ENCODE measurements at regions not wholly inside any gene's neighbourhood (a gene's known extent, or its start where the extent isn't known, plus 50 kb on each side); places are given as distances from the start of the nearest gene placed in this dataset.
"Not testable (repeated sequence)": the region's sequence is repeated elsewhere in the genome, so short reads cannot be mapped to it uniquely, and the experiment has no call there.

- DNase-seq (no peak), ATAC-seq (no peak)
- intact Hi-C loops (cut with DNase I): loop anchor here in 1 of 2 donors (1.0 to 10.0 kb wide), 3 partner anchors 111 to 666 kb away; no protein-coding TSS in a partner anchor
Measured at GRCh38 chr6:134823710-134824034, 126.2 kb downstream of the ALDH8A1 start.

- peak; percentile 78 to 90 for ATAC-seq
- DNase-seq: peak; percentile 47
Measured at GRCh38 chr6:134822920-134823709, 126.8 kb downstream of the ALDH8A1 start.

GRCh38 chr6:134821928-134822864, 127.7 kb downstream of the ALDH8A1 start:
- intact Hi-C loops (cut with DNase I): loop anchor here in 1 of 2 donors (5.0 to 10.0 kb wide), 2 partner anchors 113 to 665 kb away; no protein-coding TSS in a partner anchor
- ATAC-seq (no peak), DNase-seq (no peak)

More at GRCh38 chr6:134822920-134823709, 126.8 kb downstream of the ALDH8A1 start:
- intact Hi-C loops (cut with DNase I): loop anchor here in 1 of 2 donors (1.0 to 10.0 kb wide), 3 partner anchors 112 to 666 kb away; no protein-coding TSS in a partner anchor

GRCh38 chr6:134821397-134821796, 128.5 kb downstream of the ALDH8A1 start:
- intact Hi-C loops (cut with DNase I): loop anchor here in 1 of 2 donors (5.0 to 10.0 kb wide), 2 partner anchors 113 to 664 kb away; no protein-coding TSS in a partner anchor
- DNase-seq (no peak), ATAC-seq (no peak)

- no peak for DNase-seq
- ATAC-seq: no peak
- intact Hi-C loops (cut with DNase I): loop anchor here in 1 of 2 donors (5.0 to 10.0 kb wide), 2 partner anchors 115 to 663 kb away; no protein-coding TSS in a partner anchor
Measured at GRCh38 chr6:134819863-134820800, 129.8 kb downstream of the ALDH8A1 start.

GRCh38 chr6:134819236-134819635, 130.7 kb downstream of the ALDH8A1 start:
- intact Hi-C loops (cut with DNase I): no loop called here
- ATAC-seq (no peak), DNase-seq (no peak)

- DNase-seq: no peak
- intact Hi-C loops (cut with DNase I): no loop called here
- ATAC-seq: no peak
Measured at GRCh38 chr6:134817448-134817847, 132.5 kb downstream of the ALDH8A1 start.

GRCh38 chr6:134816780-134817179, 133.1 kb downstream of the ALDH8A1 start:
- ATAC-seq (no peak), DNase-seq (no peak)
- intact Hi-C loops (cut with DNase I): no loop called here

- DNase-seq (no peak), ATAC-seq (no peak)
- intact Hi-C loops (cut with DNase I): no loop called here
Measured at GRCh38 chr6:134816300-134816699, 133.6 kb downstream of the ALDH8A1 start.

- intact Hi-C loops (cut with DNase I): no loop called here
- DNase-seq: no peak
- ATAC-seq: no peak
Measured at GRCh38 chr6:134814076-134814695, 135.7 kb downstream of the ALDH8A1 start.

GRCh38 chr6:134813146-134813545, 136.8 kb downstream of the ALDH8A1 start:
- intact Hi-C loops (cut with DNase I): no loop called here
- ATAC-seq (no peak), DNase-seq (no peak)

- ATAC-seq (no peak), DNase-seq (no peak)
- intact Hi-C loops (cut with DNase I): no loop called here
Measured at GRCh38 chr6:134810402-134810801, 139.5 kb downstream of the ALDH8A1 start.

- intact Hi-C loops (cut with DNase I): no loop called here
- ATAC-seq: no peak
Measured at GRCh38 chr6:134809130-134809529, 140.8 kb downstream of the ALDH8A1 start.

GRCh38 chr6:134806180-134806798, 143.6 kb downstream of the ALDH8A1 start:
- ATAC-seq: no peak
- intact Hi-C loops (cut with DNase I): no loop called here
- no peak for DNase-seq

More at GRCh38 chr6:134809130-134809529, 140.8 kb downstream of the ALDH8A1 start:
- no peak for DNase-seq

GRCh38 chr6:134805168-134805567, 144.7 kb downstream of the ALDH8A1 start:
- no peak for ATAC-seq
- DNase-seq: no peak
- intact Hi-C loops (cut with DNase I): no loop called here

- DNase-seq; intact Hi-C loops (cut with DNase I); ATAC-seq: not testable (repeated sequence)
Measured at GRCh38 chr6:134804311-134804710, 145.6 kb downstream of the ALDH8A1 start.

GRCh38 chr6:134802426-134803058, 147.4 kb downstream of the ALDH8A1 start:
- intact Hi-C loops (cut with DNase I): no loop called here
- no peak for DNase-seq
- no peak for ATAC-seq

Data from left cardiac atrium (tissue), 4 donors.